HG02981 (cell line): ENCODE measurements at regions not wholly inside any gene's neighbourhood (a gene's known extent, or its start where the extent isn't known, plus 50 kb on each side); places are given as distances from the start of the nearest gene placed in this dataset.

Experiments
- ATAC-seq: cut with Tn5 transposase; IDR thresholded peaks from one replicate; pipeline ENCODE4 v1.9.1; 2021; ENCODE audit warnings: mild to moderate bottlenecking, moderate library complexity; ENCODE audit not compliant: unreplicated experiment

DNA sequence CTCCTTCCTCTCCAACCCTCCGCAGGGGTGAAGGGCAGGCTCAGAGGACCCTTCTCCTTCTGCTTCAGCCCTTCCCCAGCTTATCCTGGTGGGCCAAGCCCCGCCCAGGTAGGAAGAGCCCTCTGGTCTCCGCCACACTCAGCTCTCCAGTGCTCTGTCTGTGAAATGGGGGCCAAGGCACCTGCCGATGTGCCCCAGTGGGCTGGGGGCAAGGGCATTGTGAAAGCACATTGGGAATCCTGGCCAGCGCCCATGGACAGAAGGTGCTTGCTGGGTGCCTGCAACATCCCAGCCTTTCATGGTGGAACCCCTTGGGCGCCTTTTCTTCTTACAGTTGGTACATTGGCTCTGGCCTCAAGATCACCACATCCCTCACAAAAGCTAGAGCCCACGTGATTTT is 150.8 kb downstream of the INHBB start:
- no peak for ATAC-seq

DNA sequence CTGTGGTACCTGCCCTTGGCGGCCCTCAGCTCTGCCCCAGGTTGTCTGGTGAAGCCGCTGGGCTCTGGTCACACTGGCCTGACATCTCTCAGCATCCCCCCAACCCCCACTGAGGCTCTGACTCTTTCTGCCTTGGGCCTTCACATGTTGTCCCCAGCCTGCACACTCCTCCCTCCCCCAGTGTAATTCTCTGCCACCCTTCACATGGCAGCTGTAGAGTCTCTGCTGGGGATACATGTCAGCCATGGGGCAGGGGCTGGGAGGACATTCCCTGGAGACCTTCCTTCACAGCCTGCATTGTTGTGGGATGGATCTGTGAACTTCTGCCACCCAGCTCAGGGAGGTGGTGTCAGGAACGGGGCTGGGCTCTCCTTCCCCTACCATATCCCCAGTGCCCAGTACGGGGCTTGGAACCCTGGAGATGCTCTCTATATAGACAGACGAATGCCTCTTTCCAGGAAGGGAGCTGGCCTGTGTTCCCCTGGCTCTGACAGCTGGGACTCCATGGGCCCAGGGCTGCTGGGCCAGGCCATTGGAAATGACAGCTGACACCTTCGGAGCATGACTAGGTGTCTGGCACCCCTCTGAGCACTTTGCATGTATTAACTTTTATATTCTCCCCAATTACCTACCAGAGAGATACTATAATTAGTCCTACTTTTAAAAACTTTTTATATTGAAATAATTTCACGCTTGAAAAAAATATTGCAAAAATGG is 151.5 kb downstream of the INHBB start:
- no peak for ATAC-seq

DNA sequence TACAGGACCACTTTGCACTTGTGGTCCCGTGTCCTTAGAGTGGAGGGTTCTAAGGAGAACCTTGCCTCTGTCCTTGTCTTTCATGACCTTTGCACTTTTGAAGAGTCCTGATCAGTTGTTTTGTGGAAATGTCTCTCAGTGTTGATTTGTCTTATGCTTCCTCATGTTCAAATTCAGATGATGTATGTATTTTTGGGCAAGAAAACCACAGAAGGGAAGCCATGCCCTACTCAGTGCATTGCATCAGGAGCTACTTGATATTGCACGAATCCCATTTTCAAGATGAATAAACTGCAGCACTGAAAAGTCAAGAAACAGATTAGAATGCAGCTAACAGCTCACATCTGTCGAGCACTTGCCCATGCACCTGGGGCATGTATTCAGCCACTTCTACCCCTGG is 152.2 kb downstream of the INHBB start:
- no peak for ATAC-seq

DNA sequence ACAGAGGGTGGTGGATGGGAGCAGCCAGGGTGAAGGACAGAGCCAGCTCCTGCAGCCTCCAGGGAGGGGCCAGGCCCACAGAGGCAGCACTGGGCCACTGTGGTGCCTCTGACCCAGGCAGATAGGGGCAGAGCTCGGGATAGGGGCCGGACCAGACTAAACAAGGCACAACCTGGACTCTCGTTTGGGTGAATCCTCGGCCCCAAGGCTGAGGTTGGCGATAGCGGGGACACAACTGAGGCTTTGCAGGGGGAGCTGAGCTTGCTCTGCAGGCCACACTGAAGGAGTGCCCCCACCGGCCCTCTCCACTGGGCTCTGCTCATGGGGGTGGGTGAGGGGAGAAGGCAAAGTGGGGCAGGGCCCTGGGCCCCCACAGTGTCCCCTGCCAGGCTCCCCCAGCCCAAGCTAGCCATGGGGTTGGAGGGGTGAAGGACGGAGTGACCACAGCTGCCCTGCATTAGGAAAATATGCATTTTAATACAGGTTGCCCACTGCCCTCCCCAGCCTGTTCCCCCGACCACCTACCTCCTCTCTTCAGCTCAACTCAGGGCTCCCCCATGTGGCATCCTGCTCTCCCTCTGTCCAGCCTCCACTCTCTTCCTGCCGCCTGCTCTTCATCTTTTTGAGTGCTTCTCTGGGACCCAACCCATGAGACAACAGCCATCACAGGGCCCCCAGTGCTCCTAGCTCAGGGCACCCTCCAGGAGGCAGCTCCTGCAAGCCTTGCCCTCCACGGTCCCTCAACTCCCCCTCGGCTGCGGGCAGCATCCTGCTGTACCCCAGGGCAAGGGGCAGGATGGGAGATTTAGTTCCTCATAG is 152.8 kb downstream of the INHBB start:
- no peak for ATAC-seq

DNA sequence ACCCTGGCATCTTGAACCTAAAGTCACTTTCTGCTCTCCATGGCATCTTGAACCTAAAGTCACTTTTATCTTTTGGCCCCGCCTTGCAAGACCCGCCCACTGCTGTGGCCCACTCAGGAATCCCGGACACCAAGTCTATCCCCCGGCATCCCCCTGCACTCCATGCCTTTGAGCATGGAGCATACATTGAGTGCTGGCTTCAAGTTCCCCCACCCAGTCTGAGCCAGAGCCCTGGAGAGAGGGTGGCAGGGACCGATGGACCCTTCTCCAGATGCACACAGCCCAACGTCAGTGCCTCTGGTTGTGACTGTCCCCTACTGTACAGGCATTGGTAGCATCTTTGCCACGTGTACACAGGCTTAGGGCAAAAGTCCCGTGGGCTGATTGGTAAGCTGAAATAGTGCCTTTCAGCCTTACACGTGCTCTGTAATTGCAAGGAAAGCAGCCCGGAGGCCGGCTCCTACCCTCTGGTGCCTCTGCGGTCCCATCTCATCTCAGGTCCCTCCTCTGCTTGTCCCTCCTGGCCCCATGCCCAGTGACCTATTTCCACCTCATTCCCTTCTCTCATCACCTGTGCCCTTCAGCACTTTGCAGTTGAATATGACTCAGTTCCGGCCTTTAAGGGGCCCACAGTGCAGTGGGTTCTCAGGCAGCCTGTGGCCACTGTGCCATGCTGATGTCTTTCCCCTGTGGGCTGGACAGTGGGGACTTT is 154.0 kb downstream of the INHBB start:
- no peak for ATAC-seq

DNA sequence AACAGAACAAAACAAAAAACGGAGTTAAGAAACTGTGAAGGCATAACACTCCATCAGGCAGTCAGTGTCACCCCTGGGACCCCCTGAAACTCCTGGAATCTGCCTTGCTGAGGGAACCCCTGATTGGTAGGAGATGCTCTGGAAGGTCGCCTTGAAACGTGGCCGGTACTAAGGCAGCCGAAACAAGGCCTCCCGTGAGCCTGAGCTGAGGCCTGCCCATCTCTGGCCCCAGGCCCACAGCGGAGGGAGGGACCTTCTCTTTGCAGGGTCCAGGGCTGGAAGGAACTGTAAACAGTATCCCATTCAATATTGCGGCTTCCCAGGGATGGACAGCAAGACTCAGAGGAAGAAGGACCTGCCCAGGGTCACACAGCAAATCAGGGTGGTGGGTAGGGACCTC is 155.7 kb downstream of the INHBB start:
- no peak for ATAC-seq

GRCh38 chr2:120502357-120502756 is 156.4 kb downstream of the INHBB start:
- ATAC-seq: no peak

DNA sequence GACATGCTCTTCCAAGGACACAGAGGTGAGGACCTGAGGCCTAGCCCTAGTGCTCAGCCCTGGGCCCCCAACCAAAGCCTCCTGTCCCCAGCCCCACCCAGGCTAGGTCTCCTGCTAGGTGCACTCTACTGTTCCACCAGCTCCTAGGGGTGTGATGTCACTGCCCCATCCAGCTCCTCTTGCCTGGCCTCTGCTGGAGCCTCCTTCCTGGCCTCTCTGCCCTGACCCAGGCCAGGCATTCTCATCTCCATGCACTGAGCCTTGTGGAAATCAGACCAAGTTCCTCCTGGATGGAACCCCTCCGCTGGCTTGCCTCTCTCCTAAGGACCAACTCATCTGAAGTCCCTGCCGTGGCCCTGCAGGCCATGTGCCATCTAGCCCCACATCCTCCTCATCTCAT is 156.8 kb downstream of the INHBB start:
- ATAC-seq: no peak

DNA sequence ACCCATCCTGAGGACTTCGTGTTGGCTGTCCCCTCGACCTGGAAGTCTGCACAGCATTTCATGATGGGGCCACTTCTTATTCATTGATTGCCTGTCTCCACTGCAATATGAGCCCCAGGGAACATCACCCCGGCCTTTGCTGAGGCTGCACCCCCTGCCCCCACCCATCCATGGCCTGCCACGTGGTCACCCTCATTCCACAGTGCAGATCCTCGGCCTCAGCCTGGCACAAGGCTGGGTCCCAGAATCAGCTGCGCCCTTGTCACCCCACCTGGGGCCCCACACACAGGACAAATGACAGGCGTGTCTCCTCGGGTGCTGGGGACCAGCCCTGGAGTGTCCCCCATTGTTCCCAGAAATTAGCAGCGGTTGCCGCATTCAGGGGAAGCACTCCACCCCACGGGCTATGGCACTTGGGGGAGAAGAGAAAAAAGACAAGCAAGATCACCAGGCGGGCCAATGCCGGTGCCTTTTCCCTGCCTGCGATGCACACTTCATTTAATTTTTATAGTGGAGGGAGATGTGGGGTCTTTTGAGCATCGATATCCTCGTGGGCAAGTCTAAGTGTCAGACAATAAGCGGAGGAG is 157.4 kb downstream of the INHBB start:
- ATAC-seq: no peak

- no peak for ATAC-seq
Observed at GRCh38 chr2:120503793-120504571, 158.0 kb downstream of the INHBB start.

GRCh38 chr2:120504936-120505705 is 159.2 kb downstream of the INHBB start:
- no peak for ATAC-seq

DNA sequence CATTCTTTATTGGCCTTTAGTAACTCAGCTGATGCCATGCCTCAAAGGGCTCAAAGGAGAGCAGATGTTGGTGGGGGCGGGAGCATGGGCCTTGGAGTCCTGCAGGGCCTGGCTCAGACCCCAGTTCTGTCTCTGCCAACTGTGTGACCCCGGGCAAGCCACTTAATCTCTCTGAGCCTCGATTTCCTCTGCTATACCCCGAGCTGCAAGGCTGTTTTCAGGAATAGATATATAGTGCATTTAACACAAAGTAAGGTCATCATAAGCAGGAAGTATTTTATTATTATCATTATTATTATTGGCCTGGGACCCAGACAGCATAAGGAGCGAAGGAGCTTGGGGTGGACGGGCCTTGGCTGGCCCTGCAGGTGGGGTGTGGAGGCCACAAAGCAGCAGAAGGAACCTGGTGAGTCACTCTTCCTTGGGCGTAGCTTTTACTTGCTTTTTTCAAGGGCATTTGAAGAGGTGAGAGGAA is 162.7 kb downstream of the INHBB start:
- ATAC-seq: no peak

GRCh38 chr2:120509213-120509815 is 163.4 kb downstream of the INHBB start:
- no peak for ATAC-seq

- no peak for ATAC-seq
Observed at GRCh38 chr2:120509991-120510735, 164.2 kb downstream of the INHBB start.

DNA sequence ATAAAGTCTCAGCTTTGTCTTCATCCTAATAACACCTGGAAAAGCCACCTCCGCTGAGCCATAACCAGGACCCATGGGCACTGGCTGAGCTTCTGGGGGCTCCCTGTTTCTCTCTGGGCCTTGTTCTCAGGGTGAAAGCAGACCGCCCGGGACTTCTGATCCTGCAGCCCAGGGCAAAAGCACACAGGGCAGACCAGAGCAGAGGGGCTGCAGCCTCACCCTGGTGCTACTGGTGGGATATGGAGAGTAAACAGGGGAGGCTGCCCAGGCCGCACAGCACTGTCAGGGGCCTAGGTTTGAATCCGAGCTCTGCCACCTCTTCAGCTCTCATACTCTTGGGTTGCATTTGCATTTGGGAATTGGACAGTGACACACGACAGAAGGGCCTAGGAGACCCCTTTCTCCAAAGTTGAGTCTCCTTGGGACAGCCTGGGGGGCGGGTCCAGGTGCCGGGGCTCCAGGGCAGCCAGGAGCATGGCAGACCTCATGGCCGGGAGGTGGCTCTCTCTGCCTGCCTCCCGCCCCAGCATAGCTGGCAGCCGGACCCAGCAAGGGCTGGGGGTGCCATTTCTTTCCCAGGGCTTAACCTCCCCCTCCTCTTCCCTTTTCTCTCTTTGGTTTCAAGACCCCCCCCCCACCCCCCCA is 164.9 kb downstream of the INHBB start:
- ATAC-seq: no peak

- ATAC-seq: no peak
Observed at GRCh38 chr2:120511536-120511935, 165.6 kb downstream of the INHBB start.

- no peak for ATAC-seq
Observed at GRCh38 chr2:120511947-120512710, 166.2 kb downstream of the INHBB start.
